ENCODE measurements at regions not wholly inside any gene's neighbourhood (a gene's known extent, or its start where the extent isn't known, plus 50 kb on each side); places are given as distances from the start of the nearest gene placed in this dataset.
"Not testable (repeated sequence)": the region's sequence is repeated elsewhere in the genome, so short reads cannot be mapped to it uniquely, and the experiment has no call there.

DNA sequence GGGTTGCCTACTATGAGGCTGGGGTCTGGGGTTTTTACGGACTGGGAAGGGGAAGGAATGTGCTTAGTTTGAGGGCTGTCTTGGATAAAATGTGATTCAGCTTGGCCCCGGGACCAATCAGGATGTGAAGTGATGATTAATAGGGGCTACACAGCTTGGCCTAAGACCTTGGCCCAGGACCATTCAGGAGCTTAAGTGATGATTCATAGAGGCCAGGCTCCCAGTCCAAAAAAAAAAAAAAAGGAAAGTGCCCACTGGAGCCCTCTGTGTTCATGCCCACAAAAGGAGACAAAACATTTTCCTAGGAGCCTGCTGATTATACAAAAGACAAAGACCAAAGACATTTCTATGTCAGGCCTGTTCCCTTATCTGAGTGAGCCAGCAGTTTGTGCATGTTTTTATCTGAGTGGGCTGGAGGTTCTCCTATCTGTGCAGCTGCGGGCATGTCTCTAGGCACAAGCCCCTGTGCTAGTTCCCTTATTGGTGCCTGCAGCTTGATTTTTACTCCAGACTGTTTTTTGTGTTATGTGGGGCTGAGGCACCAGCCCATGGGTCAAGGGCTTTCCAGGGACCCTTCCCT lies 898.2 kb upstream of the GOT2 start:
- Histone ChIP-seq H3K9me3 (no peaks in the 10 kb centered on the region), H3K4me1 (ENCODE audit: control insufficient read depth in 1 of 2, insufficient read depth in 2 of 2, low read depth in 1 of 2, low read length in 1 of 2) (no peaks in the 10 kb centered on the region), H3K9ac (no peak overlapping the region), H4K20me1 (ENCODE audit: insufficient read depth) (no peaks in the 10 kb centered on the region), H3K79me2 (ENCODE audit: insufficient read depth) (no peaks in the 10 kb centered on the region), H3K4me2 (no peak overlapping the region), H3K27ac (ENCODE audit: low read depth in 2 of 2, low read length in 1 of 2) (no peak overlapping the region), H3K36me3 (replicated peaks in 1 of 2; ENCODE audit: control insufficient read depth in 1 of 2, insufficient read depth in 2 of 2, low read length in 1 of 2) (no peaks in the 10 kb centered on the region), H2AFZ (ENCODE audit: low read depth) (no peak overlapping the region), H3K9me2 (no peaks in the 10 kb centered on the region), H3K27me3 (ENCODE audit: insufficient read depth) (no peaks in the 10 kb centered on the region), H3K4me3 (ENCODE audit: low read depth in 2 of 2, low read length in 1 of 2) (no peak overlapping the region), H3F3A (replicated peaks; ENCODE audit: insufficient read depth) (no peaks in the 10 kb centered on the region)
- 5% methylated on average over 3 of the region's 3 CpGs for WGBS (ENCODE audit: low lambda C conversion rate)
- POLR2A ChIA-PET: no interaction called here
- no peak for DNase-seq
- CTCF ChIA-PET: no interaction called here
- TF ChIP-seq RXRA (IDR thresholded peaks at IDR 0.05; ENCODE audit: borderline replicate concordance, low read depth) (no peak), GABPA (IDR thresholded peaks at IDR 0.05; ENCODE audit: low read depth) (no peak), NFIC (IDR thresholded peaks at IDR 0.05; ENCODE audit: borderline replicate concordance) (no peak), RFX5 (IDR thresholded peaks at IDR 0.05; ENCODE audit: low read length) (no peak), TAF1 (IDR thresholded peaks at IDR 0.05; ENCODE audit: borderline replicate concordance, low read depth, low read length) (no peak), USF2 (IDR thresholded peaks at IDR 0.05; ENCODE audit: borderline replicate concordance, low read depth, low read length) (no peak), USF1 (IDR thresholded peaks at IDR 0.05; ENCODE audit: borderline replicate concordance, low read depth) (no peak), REST (IDR thresholded peaks at IDR 0.05; ENCODE audit: low read depth, low read length) (no peak), CHD2 (IDR thresholded peaks at IDR 0.05; ENCODE audit: low read length, partially characterized antibody) (no peak), NRF1 (IDR thresholded peaks at IDR 0.05; ENCODE audit: low read depth, low read length) (no peak), ELF1 (IDR thresholded peaks at IDR 0.05) (no peak), FOXJ3 (CRISPR knock-in tag; IDR thresholded peaks at IDR 0.05) (no peak), EZH2phosphoT487 (IDR thresholded peaks at IDR 0.05; ENCODE audit: borderline replicate concordance, low read depth) (no peak), RCOR1 (IDR thresholded peaks at IDR 0.05; ENCODE audit: low read length) (no peak)
- TF ChIP-seq, protein P1, sequence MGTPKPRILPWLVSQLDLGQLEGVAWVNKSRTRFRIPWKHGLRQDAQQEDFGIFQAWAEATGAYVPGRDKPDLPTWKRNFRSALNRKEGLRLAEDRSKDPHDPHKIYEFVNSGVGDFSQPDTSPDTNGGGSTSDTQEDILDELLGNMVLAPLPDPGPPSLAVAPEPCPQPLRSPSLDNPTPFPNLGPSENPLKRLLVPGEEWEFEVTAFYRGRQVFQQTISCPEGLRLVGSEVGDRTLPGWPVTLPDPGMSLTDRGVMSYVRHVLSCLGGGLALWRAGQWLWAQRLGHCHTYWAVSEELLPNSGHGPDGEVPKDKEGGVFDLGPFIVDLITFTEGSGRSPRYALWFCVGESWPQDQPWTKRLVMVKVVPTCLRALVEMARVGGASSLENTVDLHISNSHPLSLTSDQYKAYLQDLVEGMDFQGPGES (IDR thresholded peaks at IDR 0.05; ENCODE audit: low read depth, low read length): no peak

DNA sequence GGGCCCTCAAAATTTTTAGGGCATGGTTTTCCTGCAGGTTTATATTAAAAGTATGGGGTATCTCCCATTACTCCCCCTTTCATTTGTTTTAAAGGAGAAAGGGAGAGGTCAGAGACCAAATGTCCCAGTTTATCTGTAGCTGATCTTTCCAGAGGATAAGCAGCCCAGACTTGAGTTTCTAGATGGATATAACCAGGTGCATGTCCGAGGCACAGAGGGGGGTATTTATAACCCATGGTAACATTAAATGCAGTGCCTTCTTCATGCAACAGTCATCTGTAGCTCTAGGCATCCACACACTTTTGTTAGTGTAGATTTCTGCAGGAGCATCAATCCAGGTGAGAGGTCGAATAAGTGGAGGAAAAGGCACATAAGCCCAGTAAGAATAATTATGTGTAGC lies 890.3 kb upstream of the GOT2 start:
- POLR2A ChIA-PET; H2AFZ ChIP-seq (ENCODE audit: low read depth); DNase-seq; H3K27ac ChIP-seq (ENCODE audit: low read depth in 2 of 2, low read length in 1 of 2); CTCF ChIA-PET; H3K9me2 ChIP-seq; H3F3A ChIP-seq (replicated peaks; ENCODE audit: insufficient read depth); H3K4me2 ChIP-seq; H3K79me2 ChIP-seq (ENCODE audit: insufficient read depth); H3K27me3 ChIP-seq (ENCODE audit: insufficient read depth); H3K4me1 ChIP-seq (ENCODE audit: control insufficient read depth in 1 of 2, insufficient read depth in 2 of 2, low read depth in 1 of 2, low read length in 1 of 2); H4K20me1 ChIP-seq (ENCODE audit: insufficient read depth); H3K9me3 ChIP-seq; H3K9ac ChIP-seq; H3K4me3 ChIP-seq (ENCODE audit: low read depth in 2 of 2, low read length in 1 of 2); H3K36me3 ChIP-seq (replicated peaks in 1 of 2; ENCODE audit: control insufficient read depth in 1 of 2, insufficient read depth in 2 of 2, low read length in 1 of 2): not testable (repeated sequence)
- 17% methylated on average over 2 of the region's 2 CpGs for WGBS (ENCODE audit: low lambda C conversion rate)

All from SK-N-SH (cell line).